Hepatocyte (in vitro differentiated cells): ENCODE measurements at regions not wholly inside any gene's neighbourhood (a gene's known extent, or its start where the extent isn't known, plus 50 kb on each side); places are given as distances from the start of the nearest gene placed in this dataset.

Experiments used
- EZH2 ChIP-seq: fragments of 200-600 bp; sonication (generic); IDR thresholded peaks from 2 replicates; pipeline ENCODE4 v1.6.1; 2016; ENCODE audit warnings: antibody characterized with exemption, mild to moderate bottlenecking, borderline replicate concordance
- EZH2phosphoT487 ChIP-seq: fragments of 200-600 bp; sonication (generic); IDR thresholded peaks from one replicate; pipeline ENCODE4 v1.6.1; 2018; ENCODE audit warnings: antibody characterized with exemption, mild to moderate bottlenecking, low read depth, moderate library complexity; ENCODE audit not compliant: unreplicated experiment, severe bottlenecking
- TF ChIP-seq, protein P1 (sequence below): fragments of 200-600 bp; sonication (generic); IDR thresholded peaks from 2 replicates; pipeline ENCODE4 v1.5.1; 2016; ENCODE audit warnings: antibody characterized with exemption, mild to moderate bottlenecking; ENCODE audit not compliant: poor library complexity

DNA sequence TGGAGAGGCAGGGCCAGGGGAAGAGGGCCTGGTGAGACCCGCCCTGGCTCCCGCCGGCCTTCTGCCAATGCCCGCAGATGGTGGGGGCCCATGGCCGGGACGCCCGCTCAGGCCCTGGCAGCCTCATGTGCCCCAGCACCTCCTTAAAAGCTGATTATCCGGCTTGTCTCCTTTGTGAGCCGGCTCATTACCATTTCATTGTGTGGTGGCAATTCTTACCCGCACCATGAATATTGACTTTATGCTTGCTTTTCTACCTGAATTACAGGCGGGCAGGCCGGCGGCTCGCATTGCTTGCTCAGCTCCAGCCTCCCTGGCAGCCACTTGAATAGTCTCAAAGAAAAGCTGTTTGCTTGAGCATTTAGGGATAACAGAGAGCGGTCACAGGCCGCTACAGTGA lies 120.0 kb upstream of the JAG1 start:
- TF ChIP-seq EZH2 (no peak), EZH2phosphoT487 (no peak)
- TF ChIP-seq, protein P1, sequence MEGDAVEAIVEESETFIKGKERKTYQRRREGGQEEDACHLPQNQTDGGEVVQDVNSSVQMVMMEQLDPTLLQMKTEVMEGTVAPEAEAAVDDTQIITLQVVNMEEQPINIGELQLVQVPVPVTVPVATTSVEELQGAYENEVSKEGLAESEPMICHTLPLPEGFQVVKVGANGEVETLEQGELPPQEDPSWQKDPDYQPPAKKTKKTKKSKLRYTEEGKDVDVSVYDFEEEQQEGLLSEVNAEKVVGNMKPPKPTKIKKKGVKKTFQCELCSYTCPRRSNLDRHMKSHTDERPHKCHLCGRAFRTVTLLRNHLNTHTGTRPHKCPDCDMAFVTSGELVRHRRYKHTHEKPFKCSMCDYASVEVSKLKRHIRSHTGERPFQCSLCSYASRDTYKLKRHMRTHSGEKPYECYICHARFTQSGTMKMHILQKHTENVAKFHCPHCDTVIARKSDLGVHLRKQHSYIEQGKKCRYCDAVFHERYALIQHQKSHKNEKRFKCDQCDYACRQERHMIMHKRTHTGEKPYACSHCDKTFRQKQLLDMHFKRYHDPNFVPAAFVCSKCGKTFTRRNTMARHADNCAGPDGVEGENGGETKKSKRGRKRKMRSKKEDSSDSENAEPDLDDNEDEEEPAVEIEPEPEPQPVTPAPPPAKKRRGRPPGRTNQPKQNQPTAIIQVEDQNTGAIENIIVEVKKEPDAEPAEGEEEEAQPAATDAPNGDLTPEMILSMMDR = no peak
